Glutamatergic neuron (in vitro differentiated cells): ENCODE measurements at regions not wholly inside any gene's neighbourhood (a gene's known extent, or its start where the extent isn't known, plus 50 kb on each side); places are given as distances from the start of the nearest gene placed in this dataset.

ENCODE experiments used
- DNase-seq: peaks from one replicate; pipeline ENCODE4 v3.0.0; 2022
- H3K27ac Mint-ChIP-seq: one replicate; pipeline ENCODE4 v1.8.0; 2020; ENCODE audit warnings: mild to moderate bottlenecking, mixed read lengths, inconsistent platforms; ENCODE audit not compliant: unreplicated experiment
- H3K27me3 Mint-ChIP-seq: one replicate; pipeline ENCODE4 v1.8.0; 2020; ENCODE audit warnings: mild to moderate bottlenecking, moderate library complexity, mixed read lengths, inconsistent platforms; ENCODE audit not compliant: unreplicated experiment
- H3K36me3 Mint-ChIP-seq: one replicate; pipeline ENCODE4 v1.8.0; 2020; ENCODE audit warnings: mild to moderate bottlenecking, mixed read lengths, inconsistent platforms; ENCODE audit not compliant: unreplicated experiment
- H3K4me1 Mint-ChIP-seq: one replicate; pipeline ENCODE4 v1.8.0; 2020; ENCODE audit warnings: mild to moderate bottlenecking, low read depth, mixed read lengths, inconsistent platforms; ENCODE audit not compliant: unreplicated experiment
- H3K4me3 Mint-ChIP-seq: one replicate; pipeline ENCODE4 v1.8.0; 2020; ENCODE audit warnings: mild to moderate bottlenecking, mixed read lengths, inconsistent platforms; ENCODE audit not compliant: unreplicated experiment
- H3K9me3 Mint-ChIP-seq: one replicate; pipeline ENCODE4 v1.8.0; 2020; ENCODE audit warnings: mild to moderate bottlenecking, moderate library complexity, mixed read lengths, inconsistent platforms; ENCODE audit not compliant: unreplicated experiment
- CTCF ChIP-seq: fragments of 200-600 bp; sonication (generic); IDR thresholded peaks from one replicate; pipeline ENCODE4 v1.5.0; 2021; ENCODE audit not compliant: partially characterized antibody, unreplicated experiment

GRCh38 chr6:137424251-137424650 is 69.9 kb downstream of the OLIG3 start:
- H3K9me3 Mint-ChIP-seq = peaks cover 3% of the 10 kb centered on the region
- DNase-seq = no peak
- no peak for TF ChIP-seq CTCF
- peak overlapping the region; percentile 98 for H3K27ac Mint-ChIP-seq
- H3K36me3 Mint-ChIP-seq = no peaks in the 10 kb centered on the region
- H3K4me3 Mint-ChIP-seq = no peak overlapping the region
- H3K27me3 Mint-ChIP-seq = peaks cover 3% of the 10 kb centered on the region
- peaks cover 39% of the 10 kb centered on the region for H3K4me1 Mint-ChIP-seq

- Mint-ChIP-seq H3K36me3 (no peaks in the 10 kb centered on the region), H3K27me3 (peaks cover 3% of the 10 kb centered on the region), H3K9me3 (peaks cover 3% of the 10 kb centered on the region), H3K4me1 (peaks cover 39% of the 10 kb centered on the region), H3K27ac (peak overlapping the region; percentile 98), H3K4me3 (peak overlapping the region; percentile 52)
- peak; percentile 65 for DNase-seq
- TF ChIP-seq CTCF = no peak
Observed at GRCh38 chr6:137423451-137424168, 70.6 kb downstream of the OLIG3 start.

- TF ChIP-seq CTCF = no peak
- H3K27ac Mint-ChIP-seq = peak overlapping the region; percentile 78
- no peaks in the 10 kb centered on the region for H3K36me3 Mint-ChIP-seq
- H3K4me1 Mint-ChIP-seq = peaks cover 43% of the 10 kb centered on the region
- no peak for DNase-seq
- H3K9me3 Mint-ChIP-seq = peaks cover 4% of the 10 kb centered on the region
- H3K27me3 Mint-ChIP-seq = no peaks in the 10 kb centered on the region
- peak overlapping the region; percentile 16 for H3K4me3 Mint-ChIP-seq
Observed at GRCh38 chr6:137417396-137417795, 76.8 kb downstream of the OLIG3 start.

GRCh38 chr6:137416376-137417109 is 77.7 kb downstream of the OLIG3 start:
- DNase-seq = no peak
- peak overlapping the region; percentile 16 for H3K4me3 Mint-ChIP-seq
- H3K27ac Mint-ChIP-seq = peak overlapping the region; percentile 78
- peaks cover 43% of the 10 kb centered on the region for H3K4me1 Mint-ChIP-seq
- no peaks in the 10 kb centered on the region for H3K27me3 Mint-ChIP-seq
- no peaks in the 10 kb centered on the region for H3K36me3 Mint-ChIP-seq
- peaks cover 4% of the 10 kb centered on the region for H3K9me3 Mint-ChIP-seq
- no peak for TF ChIP-seq CTCF

- H3K4me1 Mint-ChIP-seq = peaks cover 38% of the 10 kb centered on the region
- H3K9me3 Mint-ChIP-seq = peaks cover 4% of the 10 kb centered on the region
- peak overlapping the region; percentile 81 for H3K4me3 Mint-ChIP-seq
- H3K36me3 Mint-ChIP-seq = no peaks in the 10 kb centered on the region
- DNase-seq = no peak
- H3K27ac Mint-ChIP-seq = peak overlapping the region; percentile 88
- no peaks in the 10 kb centered on the region for H3K27me3 Mint-ChIP-seq
- TF ChIP-seq CTCF = no peak
Observed at GRCh38 chr6:137415834-137416190, 78.4 kb downstream of the OLIG3 start.
